ENCODE measurements at regions not wholly inside any gene's neighbourhood (a gene's known extent, or its start where the extent isn't known, plus 50 kb on each side); places are given as distances from the start of the nearest gene placed in this dataset.

DNA sequence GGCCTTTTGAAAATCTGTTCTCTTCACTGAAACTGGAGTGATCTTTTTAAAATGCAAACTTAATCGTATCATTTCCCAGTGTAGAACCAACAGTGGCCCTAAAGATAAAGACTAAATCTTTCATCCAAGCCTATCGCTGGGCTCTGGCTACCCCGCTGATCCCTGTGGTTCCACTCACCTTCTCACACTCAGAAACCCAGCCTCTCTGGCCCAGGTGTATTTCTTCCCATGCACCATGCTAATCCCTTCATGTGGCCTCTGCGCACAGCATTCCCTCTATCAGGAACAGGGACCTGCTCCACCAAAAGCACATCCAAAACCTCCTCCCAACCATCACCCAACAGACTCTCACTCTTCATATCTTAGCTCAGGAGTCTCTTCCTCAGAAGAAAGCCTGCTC, 214.1 kb upstream of the DAPK1 start:
- TF ChIP-seq CTCF (IDR thresholded peaks at IDR 0.05), result no peak
- TF ChIP-seq POLR2A (IDR thresholded peaks at IDR 0.05), result no peak

All from heart left ventricle (tissue), 13 donors.